ENCODE measurements at regions not wholly inside any gene's neighbourhood (a gene's known extent, or its start where the extent isn't known, plus 50 kb on each side); places are given as distances from the start of the nearest gene placed in this dataset.

DNA sequence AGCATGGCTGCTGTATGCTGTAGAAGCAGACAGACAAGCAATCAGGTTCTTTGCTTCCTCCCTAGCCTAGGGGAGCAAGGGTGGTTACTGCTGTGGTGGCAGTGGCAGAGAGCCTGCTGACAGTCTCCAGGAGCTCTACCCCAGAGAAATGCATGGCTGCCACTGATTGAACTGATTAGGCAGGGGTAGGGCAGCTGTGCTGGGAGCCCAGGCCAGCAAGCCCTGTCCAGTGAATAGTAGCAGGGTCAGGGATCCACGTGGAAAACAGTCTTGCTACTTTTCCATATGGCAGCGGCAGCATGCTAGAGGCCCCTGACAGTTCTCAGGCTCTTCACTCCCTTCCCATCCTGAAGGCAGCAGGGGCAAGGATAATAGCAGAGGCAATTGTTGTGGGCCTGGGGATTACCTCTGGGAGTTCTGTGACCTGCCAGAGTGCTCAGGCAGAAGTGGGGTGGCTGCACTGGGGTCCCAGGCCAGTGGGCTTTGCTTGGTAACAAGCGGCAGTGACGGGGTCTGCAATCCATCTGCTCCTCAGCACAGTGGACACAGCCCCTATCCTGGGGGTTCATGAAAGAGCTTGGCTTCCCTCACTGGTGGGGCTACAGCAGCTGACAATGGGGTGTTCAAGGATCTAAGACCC, 558.8 kb upstream of the GHITM start:
- no peak for DNase-seq (ENCODE audit: low read depth)

GRCh38 chr10:83582407-83583095, 556.8 kb upstream of the GHITM start:
- DNase-seq (ENCODE audit: low read depth) = no peak

GRCh38 chr10:83585686-83586085, 553.6 kb upstream of the GHITM start:
- DNase-seq (ENCODE audit: low read depth) = no peak

GRCh38 chr10:83592337-83592935, 546.9 kb upstream of the GHITM start:
- no peak for DNase-seq (ENCODE audit: low read depth)

DNA sequence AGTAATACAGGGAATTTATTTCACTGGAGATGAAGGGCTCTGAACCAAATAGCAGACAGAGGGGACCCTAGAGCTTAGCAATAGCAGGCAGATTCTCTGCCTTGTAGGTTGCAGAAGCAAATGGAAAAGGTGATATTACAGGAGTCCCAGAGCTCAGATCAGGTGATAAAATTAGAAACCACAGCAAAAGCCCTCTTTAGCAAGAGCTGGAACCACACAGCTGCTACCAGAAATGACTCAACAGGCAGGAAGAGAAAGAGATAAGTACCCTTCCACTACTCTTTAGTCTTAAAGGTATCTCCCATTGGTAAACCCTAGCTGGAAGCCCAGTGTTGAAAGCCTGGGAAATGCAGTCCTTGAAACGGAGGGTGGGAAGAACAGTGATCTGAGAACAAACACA, 535.6 kb upstream of the GHITM start:
- DNase-seq (ENCODE audit: low read depth) = no peak

GRCh38 chr10:83605783-83606630, 533.3 kb upstream of the GHITM start:
- no peak for DNase-seq (ENCODE audit: low read depth)

DNA sequence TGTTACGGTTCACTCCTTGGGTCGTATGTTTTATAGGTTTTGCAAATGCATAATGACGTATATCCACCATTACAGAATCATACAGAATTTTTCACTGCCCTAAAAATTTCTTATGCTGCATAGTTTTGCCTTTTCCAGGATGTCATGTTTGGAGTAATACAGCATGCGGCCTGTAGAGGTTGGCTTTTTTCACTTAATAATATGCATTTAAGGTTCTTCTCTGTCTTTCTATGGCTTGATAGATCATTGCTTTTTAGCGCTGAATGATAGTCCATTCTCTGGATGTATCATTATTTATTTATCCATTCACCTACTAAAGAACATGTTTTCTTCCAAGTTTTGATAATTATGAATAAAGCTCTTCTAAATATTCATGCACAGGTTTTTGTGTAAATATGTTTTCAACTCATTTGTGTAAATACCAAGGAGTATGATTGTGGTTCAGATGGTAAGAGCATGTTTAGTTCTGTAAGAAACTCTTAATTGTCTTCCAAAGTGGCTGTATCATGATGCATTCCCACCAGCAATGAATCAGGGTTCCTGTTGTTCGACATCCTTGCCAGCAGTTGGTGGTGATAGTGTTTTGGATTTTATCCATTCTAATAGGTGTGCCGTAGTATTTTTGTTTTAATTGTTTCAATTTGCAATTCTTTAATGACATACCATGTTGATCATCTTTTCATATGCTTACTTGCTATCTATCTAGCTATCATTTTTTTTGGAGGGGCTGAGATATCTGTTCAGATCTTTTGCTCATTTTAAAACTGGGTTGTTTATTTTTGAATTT, 531.2 kb upstream of the GHITM start:
- DNase-seq (ENCODE audit: low read depth) = no peak

- DNase-seq (ENCODE audit: low read depth) = no peak
Measured at GRCh38 chr10:83612050-83612449, 527.3 kb upstream of the GHITM start.

DNA sequence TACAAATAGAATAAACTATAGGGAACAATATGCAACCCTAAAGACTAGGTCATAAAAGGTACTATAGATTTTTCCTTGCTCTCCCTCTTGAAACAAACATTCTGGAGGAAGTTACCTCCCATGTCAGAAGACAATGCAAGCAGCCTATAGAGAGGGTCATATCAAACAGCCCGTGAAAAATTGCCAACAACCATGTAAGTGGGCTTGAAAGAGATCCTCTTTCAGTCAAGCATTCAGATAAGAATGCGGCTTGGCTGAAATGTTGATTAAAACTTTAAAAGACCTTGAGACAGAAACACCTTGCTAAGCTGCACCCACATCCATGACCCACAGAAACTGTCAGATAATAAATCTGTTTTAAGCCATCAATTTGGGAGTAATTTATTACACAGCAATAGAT, 526.6 kb upstream of the GHITM start:
- no peak for DNase-seq (ENCODE audit: low read depth)

DNA sequence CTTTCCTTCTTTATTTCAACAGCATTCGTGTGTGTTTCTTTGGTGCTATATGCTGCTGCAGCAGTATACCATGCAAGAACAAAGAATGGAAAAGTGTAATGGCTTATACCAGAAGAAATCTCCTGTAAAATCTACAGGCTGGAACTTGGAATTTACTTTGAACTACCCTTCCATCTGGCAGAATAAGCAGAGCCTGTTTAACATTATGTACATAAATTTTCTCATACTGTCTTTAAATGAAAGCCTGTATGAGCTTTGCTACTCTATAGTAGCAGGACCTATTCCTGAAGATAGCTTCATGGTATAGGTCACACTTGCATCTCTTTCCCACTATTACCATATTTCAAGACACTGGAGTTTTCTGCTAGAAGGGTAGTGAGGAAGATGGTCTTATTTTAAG, 522.1 kb upstream of the GHITM start:
- DNase-seq (ENCODE audit: low read depth) = no peak

DNA sequence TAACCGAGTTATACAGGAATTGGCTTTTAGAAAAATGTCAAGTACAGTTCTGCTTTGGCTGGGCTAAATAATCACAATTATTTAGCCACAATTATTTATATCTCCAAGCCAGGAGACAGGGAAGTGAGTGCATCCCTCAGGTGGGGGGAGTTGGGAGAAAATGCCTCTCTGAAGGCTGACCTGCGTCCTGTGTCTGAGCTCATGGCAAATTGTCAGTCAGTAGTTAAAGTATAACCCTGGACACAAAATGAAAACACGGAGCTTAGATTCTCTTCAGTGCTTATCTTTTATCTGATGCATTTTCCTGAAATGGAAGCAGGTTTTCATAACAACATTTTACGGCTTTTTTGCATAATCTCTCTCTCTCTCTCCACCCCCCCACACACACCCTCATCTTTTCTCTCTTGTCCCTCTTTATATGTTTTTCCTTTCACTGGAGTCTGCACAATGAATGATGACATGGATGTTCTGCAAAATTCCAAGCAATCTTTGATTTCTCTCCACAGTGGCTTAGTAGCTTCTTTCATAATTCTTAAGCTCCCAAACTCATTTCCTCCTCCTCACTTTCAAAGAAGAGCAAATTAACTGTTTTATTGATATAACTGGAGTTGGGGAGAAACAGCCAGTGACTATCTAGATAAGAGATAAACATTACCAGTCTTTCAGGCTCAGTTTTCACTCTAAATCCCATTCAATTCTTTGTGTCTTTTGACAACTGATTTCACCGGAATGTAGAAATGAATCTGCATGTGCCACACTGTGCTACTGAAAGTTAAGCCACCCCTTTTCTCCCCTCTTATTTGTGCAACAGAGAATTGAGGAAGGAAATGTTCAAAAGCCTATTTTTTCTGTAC, 521.4 kb upstream of the GHITM start:
- DNase-seq (ENCODE audit: low read depth) = no peak

DNA sequence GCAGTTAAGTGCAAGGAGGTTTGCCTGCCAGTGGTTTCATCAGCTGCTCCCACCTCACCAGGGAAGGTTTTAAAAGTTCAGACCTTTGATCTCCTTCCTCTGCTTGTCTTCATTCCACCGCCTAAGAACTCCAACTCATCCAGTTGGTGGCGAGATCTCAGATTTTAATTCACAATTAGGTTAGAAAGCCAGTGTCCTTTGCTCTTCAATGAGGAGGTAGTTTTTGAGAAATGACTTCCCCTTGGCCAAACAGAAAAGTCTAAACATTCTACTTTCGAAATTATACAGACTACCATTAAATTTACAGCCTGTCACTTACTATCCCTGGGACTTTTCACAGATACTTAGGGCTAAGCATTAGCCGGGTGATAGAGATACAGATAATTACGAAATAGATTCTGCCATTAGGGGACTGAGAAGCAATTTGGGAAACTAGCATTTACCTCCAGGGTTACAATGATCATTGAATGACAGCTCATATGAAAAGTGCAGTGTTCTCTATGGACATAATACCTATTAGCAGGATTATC, 513.4 kb upstream of the GHITM start:
- no peak for DNase-seq (ENCODE audit: low read depth)

GRCh38 chr10:83632701-83633100, 506.6 kb upstream of the GHITM start:
- DNase-seq (ENCODE audit: low read depth) = no peak

DNA sequence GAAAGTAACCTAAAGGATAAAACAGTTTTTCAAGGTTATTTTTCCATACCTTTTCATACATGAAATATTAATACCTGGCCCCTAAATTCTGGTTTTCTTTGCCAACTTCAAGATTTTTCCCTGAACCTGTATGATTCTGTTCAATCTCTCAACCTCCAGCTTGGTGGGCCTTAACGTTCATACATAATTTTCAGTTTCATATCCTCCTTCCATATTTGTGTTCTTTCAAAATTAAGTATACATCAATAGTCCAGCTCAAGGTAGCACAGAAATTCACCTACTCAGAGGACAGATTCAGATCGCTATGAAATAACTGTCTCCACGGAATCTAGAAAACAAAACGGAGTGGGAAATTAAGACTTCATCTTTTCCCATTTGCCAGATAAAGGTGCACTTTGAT, 505.8 kb upstream of the GHITM start:
- no peak for DNase-seq (ENCODE audit: low read depth)

DNA sequence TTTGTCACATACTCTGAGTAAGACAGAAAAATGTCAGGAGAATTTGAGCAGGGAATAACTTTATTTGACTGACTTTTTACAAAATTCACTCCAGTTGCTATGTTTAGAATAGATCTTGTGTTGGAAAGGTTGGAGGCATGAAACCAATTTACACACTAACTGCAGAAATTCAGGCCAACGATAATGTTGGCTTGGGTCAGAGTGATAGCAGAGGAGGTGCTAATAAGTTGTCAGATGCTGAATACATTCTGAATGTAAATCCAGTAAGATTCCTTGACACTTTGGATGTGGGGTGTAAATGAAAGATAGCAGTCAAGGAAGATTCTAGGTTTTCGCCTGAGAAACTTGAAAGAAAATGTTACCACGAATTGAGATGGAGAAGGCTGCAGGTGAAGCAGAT, 502.5 kb upstream of the GHITM start:
- DNase-seq (ENCODE audit: low read depth) = no peak

DNA sequence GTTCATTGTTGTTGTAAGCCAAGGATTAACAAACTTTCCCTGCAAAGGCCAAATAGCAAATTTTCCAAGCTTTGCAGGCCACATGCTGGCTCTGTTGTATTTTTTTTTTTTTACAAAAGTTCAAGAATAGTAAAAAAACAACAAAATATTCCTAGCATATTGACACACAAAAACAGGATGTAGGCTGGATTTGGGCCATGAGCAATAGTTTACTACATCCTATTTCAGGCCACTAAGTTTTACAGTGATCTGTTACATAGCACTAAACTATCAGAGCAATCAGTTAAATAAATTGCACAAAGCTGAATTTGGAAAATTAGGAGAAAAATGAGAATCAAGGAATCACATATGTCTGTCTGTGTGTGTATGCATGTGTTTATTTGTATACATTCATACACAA, 491.8 kb upstream of the GHITM start:
- DNase-seq (ENCODE audit: low read depth) = no peak

- no peak for DNase-seq (ENCODE audit: low read depth)
Measured at GRCh38 chr10:83648201-83648600, 491.1 kb upstream of the GHITM start.

GRCh38 chr10:83649471-83649870, 489.8 kb upstream of the GHITM start:
- DNase-seq (ENCODE audit: low read depth) = no peak

- DNase-seq (ENCODE audit: low read depth) = no peak
Measured at GRCh38 chr10:83654689-83655088, 484.6 kb upstream of the GHITM start.

- no peak for DNase-seq (ENCODE audit: low read depth)
Measured at GRCh38 chr10:83656924-83657323, 482.4 kb upstream of the GHITM start.

DNA sequence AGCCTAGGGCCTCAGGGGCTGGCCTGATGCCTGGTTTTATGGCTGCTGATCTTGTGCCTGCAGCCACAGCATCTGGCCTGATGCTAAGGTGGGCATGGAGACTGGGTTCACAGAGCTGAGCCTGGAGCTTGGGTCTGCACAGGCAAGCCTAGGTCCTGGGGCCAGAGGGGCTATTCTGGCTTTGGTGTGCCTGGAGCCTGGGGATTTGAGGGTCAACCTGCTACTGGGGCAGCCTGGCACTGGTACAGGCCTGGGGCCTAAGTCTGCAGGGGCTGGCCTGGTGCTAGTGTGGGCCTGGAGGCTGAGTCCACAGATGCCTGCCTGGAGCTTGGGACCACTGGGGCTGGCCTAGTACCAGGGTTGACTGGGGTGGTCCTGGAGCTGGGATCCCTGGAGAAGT, 481.8 kb upstream of the GHITM start:
- no peak for DNase-seq (ENCODE audit: low read depth)
